ENCODE measurements at regions not wholly inside any gene's neighbourhood (a gene's known extent, or its start where the extent isn't known, plus 50 kb on each side); places are given as distances from the start of the nearest gene placed in this dataset.
"Not testable (repeated sequence)": the region's sequence is repeated elsewhere in the genome, so short reads cannot be mapped to it uniquely, and the experiment has no call there.

- in situ Hi-C loops (cut with HindIII; ENCODE audit: low pct_ligation_motif_present, low sequenced_read_pairs): no loop called here
- Histone ChIP-seq H3K36me3 (replicated peaks) (no peaks in the 10 kb centered on the region), H3K4me3 (ENCODE audit: low read depth, low read length) (no peak overlapping the region), H3K27ac (no peak overlapping the region), H3K27me3 (replicated peaks) (no peaks in the 10 kb centered on the region)
- no peak for TF ChIP-seq CTCF (IDR thresholded peaks at IDR 0.05; ENCODE audit: low read depth, low read length, missing control alignments)
- DNase-seq: no peak
Measured at GRCh38 chr1:191760016-191760415, 398.2 kb upstream of the RGS18 start.

- in situ Hi-C loops (cut with HindIII; ENCODE audit: low pct_ligation_motif_present, low sequenced_read_pairs): no loop called here
- H3K27ac ChIP-seq: no peak overlapping the region
- no peak overlapping the region for H3K4me3 ChIP-seq (ENCODE audit: low read depth, low read length)
- no peak for DNase-seq
- no peaks in the 10 kb centered on the region for H3K36me3 ChIP-seq (replicated peaks)
- no peaks in the 10 kb centered on the region for H3K27me3 ChIP-seq (replicated peaks)
- no peak for TF ChIP-seq CTCF (IDR thresholded peaks at IDR 0.05; ENCODE audit: low read depth, low read length, missing control alignments)
Measured at GRCh38 chr1:191788551-191788950, 369.7 kb upstream of the RGS18 start.

GRCh38 chr1:191798178-191798577 lies 360.1 kb upstream of the RGS18 start:
- TF ChIP-seq CTCF (IDR thresholded peaks at IDR 0.05; ENCODE audit: low read depth, low read length, missing control alignments): no peak
- in situ Hi-C loops (cut with HindIII; ENCODE audit: low pct_ligation_motif_present, low sequenced_read_pairs): no loop called here
- Histone ChIP-seq H3K27me3 (replicated peaks) (no peaks in the 10 kb centered on the region), H3K27ac (no peak overlapping the region), H3K36me3 (replicated peaks) (no peaks in the 10 kb centered on the region), H3K4me3 (ENCODE audit: low read depth, low read length) (no peak overlapping the region)
- DNase-seq: no peak

GRCh38 chr1:191804311-191804710 lies 354.0 kb upstream of the RGS18 start:
- Histone ChIP-seq H3K36me3 (replicated peaks) (no peaks in the 10 kb centered on the region), H3K27ac (no peak overlapping the region), H3K27me3 (replicated peaks) (no peaks in the 10 kb centered on the region), H3K4me3 (ENCODE audit: low read depth, low read length) (no peak overlapping the region)
- DNase-seq: no peak
- no peak for TF ChIP-seq CTCF (IDR thresholded peaks at IDR 0.05; ENCODE audit: low read depth, low read length, missing control alignments)
- in situ Hi-C loops (cut with HindIII; ENCODE audit: low pct_ligation_motif_present, low sequenced_read_pairs): no loop called here

GRCh38 chr1:191813593-191813992 lies 344.7 kb upstream of the RGS18 start:
- H3K27ac ChIP-seq; H3K36me3 ChIP-seq (replicated peaks); H3K4me3 ChIP-seq (ENCODE audit: low read depth, low read length); in situ Hi-C loops (cut with HindIII; ENCODE audit: low pct_ligation_motif_present, low sequenced_read_pairs); H3K27me3 ChIP-seq (replicated peaks); DNase-seq: not testable (repeated sequence)

GRCh38 chr1:191818198-191818597 lies 340.1 kb upstream of the RGS18 start:
- H3K36me3 ChIP-seq (replicated peaks): no peaks in the 10 kb centered on the region
- no peaks in the 10 kb centered on the region for H3K27me3 ChIP-seq (replicated peaks)
- H3K4me3 ChIP-seq (ENCODE audit: low read depth, low read length): no peak overlapping the region
- no peak overlapping the region for H3K27ac ChIP-seq
- no peak for DNase-seq
- in situ Hi-C loops (cut with HindIII; ENCODE audit: low pct_ligation_motif_present, low sequenced_read_pairs): no loop called here
- TF ChIP-seq CTCF (IDR thresholded peaks at IDR 0.05; ENCODE audit: low read depth, low read length, missing control alignments): no peak
